ENCODE measurements at regions not wholly inside any gene's neighbourhood (a gene's known extent, or its start where the extent isn't known, plus 50 kb on each side); places are given as distances from the start of the nearest gene placed in this dataset.

- TF ChIP-seq, protein P1, sequence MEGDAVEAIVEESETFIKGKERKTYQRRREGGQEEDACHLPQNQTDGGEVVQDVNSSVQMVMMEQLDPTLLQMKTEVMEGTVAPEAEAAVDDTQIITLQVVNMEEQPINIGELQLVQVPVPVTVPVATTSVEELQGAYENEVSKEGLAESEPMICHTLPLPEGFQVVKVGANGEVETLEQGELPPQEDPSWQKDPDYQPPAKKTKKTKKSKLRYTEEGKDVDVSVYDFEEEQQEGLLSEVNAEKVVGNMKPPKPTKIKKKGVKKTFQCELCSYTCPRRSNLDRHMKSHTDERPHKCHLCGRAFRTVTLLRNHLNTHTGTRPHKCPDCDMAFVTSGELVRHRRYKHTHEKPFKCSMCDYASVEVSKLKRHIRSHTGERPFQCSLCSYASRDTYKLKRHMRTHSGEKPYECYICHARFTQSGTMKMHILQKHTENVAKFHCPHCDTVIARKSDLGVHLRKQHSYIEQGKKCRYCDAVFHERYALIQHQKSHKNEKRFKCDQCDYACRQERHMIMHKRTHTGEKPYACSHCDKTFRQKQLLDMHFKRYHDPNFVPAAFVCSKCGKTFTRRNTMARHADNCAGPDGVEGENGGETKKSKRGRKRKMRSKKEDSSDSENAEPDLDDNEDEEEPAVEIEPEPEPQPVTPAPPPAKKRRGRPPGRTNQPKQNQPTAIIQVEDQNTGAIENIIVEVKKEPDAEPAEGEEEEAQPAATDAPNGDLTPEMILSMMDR (IDR thresholded peaks at IDR 0.05), result no peak
- TF ChIP-seq POLR2AphosphoS5 (IDR thresholded peaks at IDR 0.05) (no peak), POLR2A (IDR thresholded peaks at IDR 0.05) (no peak)
Observed at GRCh38 chr2:120631724-120632123, 103.9 kb upstream of the GLI2 start.
